Type B pancreatic cell (in vitro differentiated cells): ENCODE measurements at regions not wholly inside any gene's neighbourhood (a gene's known extent, or its start where the extent isn't known, plus 50 kb on each side); places are given as distances from the start of the nearest gene placed in this dataset.
"Not testable (repeated sequence)": the region's sequence is repeated elsewhere in the genome, so short reads cannot be mapped to it uniquely, and the experiment has no call there.

Experiments
- DNase-seq: peaks from one replicate; pipeline ENCODE4 v3.0.0; 2021; ENCODE audit warnings: mixed read lengths; ENCODE audit not compliant: unreplicated experiment; ENCODE audit errors: extremely low spot score
- H3K27ac Mint-ChIP-seq: 2 replicates; pipeline ENCODE4 v1.8.0; 2021; ENCODE audit warnings: mild to moderate bottlenecking, mixed read lengths
- H3K27me3 Mint-ChIP-seq: 2 replicates; pipeline ENCODE4 v1.8.0; 2021; ENCODE audit warnings: mixed read lengths
- H3K36me3 Mint-ChIP-seq: 2 replicates; pipeline ENCODE4 v1.8.0; 2021; ENCODE audit warnings: mixed read lengths
- H3K4me1 Mint-ChIP-seq: one replicate; pipeline ENCODE4 v1.8.0; 2021; ENCODE audit warnings: mixed read lengths; ENCODE audit not compliant: unreplicated experiment
- H3K4me3 Mint-ChIP-seq: 2 replicates; pipeline ENCODE4 v1.8.0; 2021; ENCODE audit warnings: mild to moderate bottlenecking, mixed read lengths
- H3K9me3 Mint-ChIP-seq: 2 replicates; pipeline ENCODE4 v1.8.0; 2021; ENCODE audit warnings: mixed read lengths
- TF ChIP-seq, protein P1 (sequence below): fragments of 200-600 bp; sonication (generic); conservative IDR thresholded peaks from 2 replicates; pipeline ENCODE4 v1.5.0; 2021; ENCODE audit warnings: antibody characterized with exemption, mild to moderate bottlenecking

DNA sequence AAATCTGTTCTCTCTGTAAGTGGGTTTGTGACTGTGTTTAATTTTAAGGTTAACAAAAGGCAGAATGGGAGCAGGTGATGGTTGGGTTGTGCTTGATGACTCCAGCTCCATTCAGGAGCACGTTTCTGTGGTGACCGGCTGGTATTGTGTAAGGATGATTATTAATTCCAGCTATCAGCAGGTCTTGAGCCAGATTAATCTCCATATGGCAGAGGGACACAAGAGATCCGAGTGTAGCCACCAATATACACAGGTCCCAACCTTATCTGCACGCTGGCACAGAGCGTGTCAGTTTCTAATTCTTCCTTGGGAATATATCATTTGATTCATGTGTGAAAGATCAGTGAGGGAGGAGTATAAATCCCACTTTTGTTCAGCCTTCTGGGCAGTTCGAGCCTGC is 199.0 kb upstream of the DCC start:
- Mint-ChIP-seq H3K9me3 (peaks cover 19% of the 10 kb centered on the region), H3K4me3 (no peak overlapping the region), H3K27me3 (peaks cover 3% of the 10 kb centered on the region), H3K4me1 (no peaks in the 10 kb centered on the region), H3K27ac (no peak overlapping the region), H3K36me3 (no peaks in the 10 kb centered on the region)
- TF ChIP-seq, protein P1, sequence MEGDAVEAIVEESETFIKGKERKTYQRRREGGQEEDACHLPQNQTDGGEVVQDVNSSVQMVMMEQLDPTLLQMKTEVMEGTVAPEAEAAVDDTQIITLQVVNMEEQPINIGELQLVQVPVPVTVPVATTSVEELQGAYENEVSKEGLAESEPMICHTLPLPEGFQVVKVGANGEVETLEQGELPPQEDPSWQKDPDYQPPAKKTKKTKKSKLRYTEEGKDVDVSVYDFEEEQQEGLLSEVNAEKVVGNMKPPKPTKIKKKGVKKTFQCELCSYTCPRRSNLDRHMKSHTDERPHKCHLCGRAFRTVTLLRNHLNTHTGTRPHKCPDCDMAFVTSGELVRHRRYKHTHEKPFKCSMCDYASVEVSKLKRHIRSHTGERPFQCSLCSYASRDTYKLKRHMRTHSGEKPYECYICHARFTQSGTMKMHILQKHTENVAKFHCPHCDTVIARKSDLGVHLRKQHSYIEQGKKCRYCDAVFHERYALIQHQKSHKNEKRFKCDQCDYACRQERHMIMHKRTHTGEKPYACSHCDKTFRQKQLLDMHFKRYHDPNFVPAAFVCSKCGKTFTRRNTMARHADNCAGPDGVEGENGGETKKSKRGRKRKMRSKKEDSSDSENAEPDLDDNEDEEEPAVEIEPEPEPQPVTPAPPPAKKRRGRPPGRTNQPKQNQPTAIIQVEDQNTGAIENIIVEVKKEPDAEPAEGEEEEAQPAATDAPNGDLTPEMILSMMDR: no peak
- DNase-seq: no peak

DNA sequence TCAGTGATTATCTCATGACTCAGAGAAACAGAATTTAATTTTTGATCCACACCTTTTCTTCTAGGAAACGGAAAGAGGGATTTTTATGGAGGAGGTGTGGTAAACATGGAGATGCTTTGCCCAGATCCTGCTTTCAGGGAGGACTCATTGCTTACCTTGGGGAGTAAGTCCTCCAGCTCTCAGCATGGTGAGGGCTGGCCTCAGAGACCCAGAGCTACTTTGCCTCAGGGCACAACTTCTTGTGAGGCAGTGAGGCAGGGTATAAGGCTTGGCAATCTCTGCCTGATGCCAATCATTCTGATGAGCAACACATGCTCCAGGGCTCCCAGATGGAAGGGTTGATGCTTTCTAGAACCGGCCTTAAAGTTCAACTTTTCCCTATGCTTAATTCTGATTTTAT is 189.9 kb upstream of the DCC start:
- H3K27me3 Mint-ChIP-seq: no peaks in the 10 kb centered on the region
- TF ChIP-seq, protein P1: no peak
- H3K27ac Mint-ChIP-seq: no peak overlapping the region
- H3K36me3 Mint-ChIP-seq: no peaks in the 10 kb centered on the region
- H3K9me3 Mint-ChIP-seq: peaks cover 5% of the 10 kb centered on the region
- H3K4me1 Mint-ChIP-seq: no peaks in the 10 kb centered on the region
- DNase-seq: no peak
- no peak overlapping the region for H3K4me3 Mint-ChIP-seq

DNA sequence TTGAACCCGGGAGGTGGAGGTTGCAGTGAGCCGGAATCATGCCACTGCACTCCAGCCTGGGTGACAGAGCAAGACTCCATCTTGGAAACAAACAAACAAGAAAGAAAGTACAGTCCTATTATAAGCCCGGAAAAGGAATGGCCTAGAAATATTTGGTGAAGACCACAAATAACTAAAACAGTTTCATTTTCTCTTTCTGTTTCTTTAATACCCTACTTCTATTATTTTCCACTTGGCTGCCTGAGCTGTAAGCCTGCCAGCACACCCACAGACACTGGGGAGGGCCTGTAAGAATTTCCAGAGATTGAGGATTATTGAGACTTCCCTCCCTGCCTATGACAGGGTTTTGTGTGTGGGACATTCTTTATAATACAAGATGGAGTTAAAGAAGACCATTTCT is 188.0 kb upstream of the DCC start:
- H3K4me1 Mint-ChIP-seq: no peaks in the 10 kb centered on the region
- peaks cover 2% of the 10 kb centered on the region for H3K9me3 Mint-ChIP-seq
- H3K27me3 Mint-ChIP-seq: no peaks in the 10 kb centered on the region
- no peak overlapping the region for H3K4me3 Mint-ChIP-seq
- no peak overlapping the region for H3K27ac Mint-ChIP-seq
- no peak for DNase-seq
- TF ChIP-seq, protein P1: no peak
- no peaks in the 10 kb centered on the region for H3K36me3 Mint-ChIP-seq

DNA sequence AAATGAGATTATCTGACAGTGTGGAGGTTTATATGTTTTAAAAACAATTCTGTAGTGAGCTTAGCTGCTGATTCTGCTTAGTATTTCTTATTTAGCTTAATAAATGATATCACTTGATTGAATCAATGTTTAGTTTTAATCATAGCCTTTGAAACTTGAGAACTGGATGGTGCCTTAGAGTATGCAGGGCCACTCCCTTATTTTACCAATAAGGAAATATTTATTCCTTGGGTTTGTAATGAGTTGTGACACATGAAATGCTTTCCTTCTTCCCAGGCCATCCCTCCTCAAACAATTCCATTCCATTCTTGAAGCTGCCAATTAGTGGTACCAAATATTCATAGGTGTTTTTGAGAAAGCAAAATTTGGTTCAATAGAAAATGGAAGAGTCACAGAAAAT is 183.8 kb upstream of the DCC start:
- Mint-ChIP-seq H3K9me3 (no peaks in the 10 kb centered on the region), H3K27ac (no peak overlapping the region), H3K4me3 (no peak overlapping the region), H3K4me1 (no peaks in the 10 kb centered on the region), H3K36me3 (no peaks in the 10 kb centered on the region), H3K27me3 (no peaks in the 10 kb centered on the region)
- TF ChIP-seq, protein P1: no peak
- DNase-seq: no peak

DNA sequence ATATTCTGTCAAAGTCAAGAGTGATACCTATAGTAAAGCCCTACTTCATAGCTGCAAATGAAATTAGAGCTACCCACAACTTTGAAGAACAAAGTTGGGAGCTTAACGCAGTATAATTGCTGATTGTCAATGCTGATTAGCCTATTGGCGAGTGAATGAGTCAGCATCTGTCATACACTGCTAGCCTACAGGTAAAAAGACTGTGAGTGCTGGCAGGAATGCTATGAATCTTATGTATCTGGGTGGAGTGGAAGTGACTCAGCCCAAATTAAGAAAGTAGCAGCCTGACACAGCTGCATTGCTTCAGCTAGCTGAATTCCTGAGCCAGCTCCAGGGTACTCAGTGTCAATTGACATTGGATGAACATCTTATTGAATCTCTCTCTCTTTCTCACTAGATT is 179.4 kb upstream of the DCC start:
- H3K27ac Mint-ChIP-seq: peak overlapping the region; percentile 33
- TF ChIP-seq, protein P1: no peak
- H3K4me3 Mint-ChIP-seq: no peak overlapping the region
- no peaks in the 10 kb centered on the region for H3K4me1 Mint-ChIP-seq
- peaks cover 5% of the 10 kb centered on the region for H3K9me3 Mint-ChIP-seq
- no peak for DNase-seq
- H3K27me3 Mint-ChIP-seq: no peaks in the 10 kb centered on the region
- H3K36me3 Mint-ChIP-seq: no peaks in the 10 kb centered on the region

DNA sequence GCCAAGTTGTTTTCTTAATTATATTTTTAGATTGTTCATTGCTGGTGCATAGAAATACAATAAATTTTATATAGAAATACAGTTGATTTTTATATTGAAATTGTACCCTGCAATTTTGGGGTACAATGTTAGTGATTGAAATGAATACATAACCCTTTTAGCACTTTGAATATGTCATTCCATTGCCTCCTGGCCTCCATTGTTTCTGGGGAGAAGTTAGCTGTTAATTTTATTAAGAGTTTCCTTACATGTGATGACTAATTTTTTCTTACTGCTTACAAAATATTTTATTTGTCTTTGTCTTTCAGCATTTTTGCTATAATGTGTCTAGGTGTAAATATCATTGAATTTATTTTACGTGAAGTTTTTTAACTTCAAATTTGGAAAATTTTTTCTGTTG is 176.5 kb upstream of the DCC start:
- H3K4me3 Mint-ChIP-seq: no peak overlapping the region

DNA sequence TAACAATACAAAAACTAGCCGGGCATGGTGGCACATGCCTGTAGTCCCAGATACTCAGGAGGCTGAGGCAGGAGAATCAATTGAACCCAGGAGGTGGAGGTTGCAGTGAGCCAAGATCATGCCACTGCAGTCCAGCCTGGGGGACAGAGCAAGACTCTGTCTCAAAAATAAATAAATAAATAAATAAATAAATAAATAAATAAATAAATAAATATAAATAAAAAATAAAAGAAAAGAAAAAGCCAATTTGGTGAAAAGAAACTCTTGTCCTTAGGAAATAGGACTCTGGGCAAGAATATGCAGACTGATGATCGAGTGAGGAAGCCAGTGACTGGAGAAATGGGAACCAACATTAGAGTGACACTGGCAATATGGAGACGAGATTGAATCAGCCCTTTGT is 171.9 kb upstream of the DCC start:
- DNase-seq, H3K9me3 Mint-ChIP-seq, H3K4me3 Mint-ChIP-seq, H3K27me3 Mint-ChIP-seq, H3K36me3 Mint-ChIP-seq, H3K4me1 Mint-ChIP-seq: not testable (repeated sequence)
- peak overlapping the region; percentile 5 for H3K27ac Mint-ChIP-seq

More for the DNA sequence above, 176.5 kb upstream of the DCC start:
- Mint-ChIP-seq H3K9me3 (peaks cover 5% of the 10 kb centered on the region), H3K27me3 (no peaks in the 10 kb centered on the region), H3K27ac (no peak overlapping the region), H3K36me3 (no peaks in the 10 kb centered on the region), H3K4me1 (no peaks in the 10 kb centered on the region)
- TF ChIP-seq, protein P1: no peak
- DNase-seq: no peak
